NCI-H146 treated with DMSO at 0.1 percent for 48 hours (cell line): ENCODE measurements at regions not wholly inside any gene's neighbourhood (a gene's known extent, or its start where the extent isn't known, plus 50 kb on each side); places are given as distances from the start of the nearest gene placed in this dataset.

Experiments
- DNase-seq: peaks from one replicate; lab custom pipeline; 2025; ENCODE audit not compliant: unreplicated experiment; lab: John Stamatoyannopoulos, UW

GRCh38 chr14:35456261-35456660 is 51.7 kb upstream of the NFKBIA start:
- no peak for DNase-seq

- DNase-seq, result no peak
Observed at GRCh38 chr14:35458442-35458841, 53.9 kb upstream of the NFKBIA start.

- no peak for DNase-seq
Observed at GRCh38 chr14:35459776-35460175, 55.2 kb upstream of the NFKBIA start.

GRCh38 chr14:35470755-35471154 is 63.2 kb upstream of the INSM2 start:
- peak; percentile 6 for DNase-seq

GRCh38 chr14:35471803-35472202 is 62.2 kb upstream of the INSM2 start:
- peak; percentile 93 for DNase-seq

GRCh38 chr14:35474323-35474722 is 59.6 kb upstream of the INSM2 start:
- no peak for DNase-seq

GRCh38 chr14:35480119-35480769 is 53.7 kb upstream of the INSM2 start:
- no peak for DNase-seq

GRCh38 chr14:35482994-35483515 is 50.9 kb upstream of the INSM2 start:
- no peak for DNase-seq
